NCI-H510A treated with DMSO at 0.1 percent for 48 hours (cell line): ENCODE measurements at regions not wholly inside any gene's neighbourhood (a gene's known extent, or its start where the extent isn't known, plus 50 kb on each side); places are given as distances from the start of the nearest gene placed in this dataset.
"Not testable (repeated sequence)": the region's sequence is repeated elsewhere in the genome, so short reads cannot be mapped to it uniquely, and the experiment has no call there.

Experiments
- DNase-seq: peaks from one replicate; lab custom pipeline; 2025; lab: John Stamatoyannopoulos, UW

DNA sequence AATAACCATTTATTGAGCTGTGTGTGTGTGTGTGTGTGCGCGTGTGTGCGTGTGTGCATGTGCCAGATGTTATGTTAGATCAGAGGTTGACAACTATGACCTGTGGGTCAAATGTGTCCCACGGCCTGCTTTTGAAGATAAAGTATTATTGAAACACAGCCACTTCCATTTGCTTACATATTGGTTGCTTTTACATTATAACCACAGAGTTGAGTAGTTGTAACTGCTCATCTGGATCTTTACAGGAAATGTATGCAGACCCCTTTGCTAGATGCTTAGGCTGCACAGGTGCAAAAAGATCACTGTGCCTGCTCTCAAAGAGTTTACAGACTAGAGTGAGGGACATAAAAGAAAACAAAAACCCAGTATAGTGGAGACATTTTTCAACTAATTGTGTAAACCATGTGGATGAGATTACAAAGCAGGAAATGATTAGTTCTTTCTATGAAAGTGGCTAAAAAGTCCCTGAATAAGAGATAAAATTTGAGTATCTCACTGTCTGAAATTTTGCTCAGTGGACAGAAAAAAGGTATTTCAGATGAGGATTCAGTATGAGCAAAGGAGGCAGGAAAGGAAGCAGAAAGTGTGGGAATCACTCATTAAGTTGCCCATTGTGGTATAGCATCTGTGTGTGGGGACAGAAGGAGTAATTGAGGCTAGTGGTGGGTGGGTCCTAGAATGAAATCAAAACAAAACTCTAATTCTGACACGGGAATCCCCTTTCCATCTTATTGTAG is 188.4 kb downstream of the PAH start:
- DNase-seq = no peak

DNA sequence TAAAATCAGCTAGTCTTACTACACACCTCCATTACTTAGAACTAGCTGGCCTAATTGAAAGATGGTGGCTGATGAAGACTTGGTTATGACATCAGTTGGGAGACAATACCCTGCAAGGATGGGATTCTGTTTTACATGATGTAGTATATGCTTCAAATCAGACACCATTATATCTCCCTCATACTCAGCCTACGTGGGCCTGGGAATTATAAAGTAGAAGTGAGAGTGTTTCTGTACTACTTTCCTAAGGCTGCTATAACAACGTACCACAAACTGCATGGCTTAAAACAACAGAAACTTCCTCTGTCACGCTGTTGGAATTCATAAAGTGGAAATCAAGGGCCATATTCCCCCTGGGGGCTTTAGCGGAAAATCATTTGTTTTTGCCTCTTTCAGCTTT is 190.4 kb downstream of the PAH start:
- DNase-seq = no peak

DNA sequence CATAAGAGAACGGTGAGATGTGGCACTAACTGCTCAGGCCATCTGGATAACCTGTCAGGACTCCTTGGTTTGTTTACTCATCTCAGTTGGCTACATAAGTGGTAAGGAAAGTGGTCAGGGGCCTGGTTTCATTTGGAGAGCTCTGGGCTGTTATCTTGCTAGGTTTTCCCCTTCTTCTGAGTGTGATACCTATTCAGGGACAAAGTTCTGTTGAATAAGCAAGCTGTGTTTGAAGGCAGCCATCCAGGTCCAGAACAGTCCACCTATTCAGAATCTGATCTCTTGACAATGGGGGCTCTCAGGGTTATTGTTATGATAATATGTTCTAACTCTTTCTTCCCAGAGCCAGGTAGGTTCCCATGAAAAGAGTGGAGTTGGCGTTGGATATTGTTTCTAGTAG is 194.9 kb downstream of the PAH start:
- peak; percentile 24 for DNase-seq

DNA sequence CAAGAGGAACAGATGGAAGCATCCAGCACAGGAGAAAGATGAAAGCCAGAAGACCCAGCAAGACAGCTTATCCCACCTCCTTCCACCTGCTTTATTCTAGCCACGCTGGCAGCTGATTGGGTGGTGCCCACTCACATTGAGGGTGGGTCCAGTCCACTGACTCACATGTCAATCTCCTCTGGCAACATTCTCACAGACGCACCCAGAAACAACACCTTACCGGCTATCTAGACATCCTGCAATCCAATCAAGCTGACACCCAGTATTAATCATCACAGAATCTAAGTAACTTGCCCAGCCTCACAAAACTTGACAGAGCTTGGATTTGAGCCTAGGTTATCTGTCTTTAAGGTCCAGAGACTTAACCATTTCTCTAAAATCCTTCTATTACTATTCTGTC is 208.9 kb downstream of the PAH start:
- DNase-seq = no peak

DNA sequence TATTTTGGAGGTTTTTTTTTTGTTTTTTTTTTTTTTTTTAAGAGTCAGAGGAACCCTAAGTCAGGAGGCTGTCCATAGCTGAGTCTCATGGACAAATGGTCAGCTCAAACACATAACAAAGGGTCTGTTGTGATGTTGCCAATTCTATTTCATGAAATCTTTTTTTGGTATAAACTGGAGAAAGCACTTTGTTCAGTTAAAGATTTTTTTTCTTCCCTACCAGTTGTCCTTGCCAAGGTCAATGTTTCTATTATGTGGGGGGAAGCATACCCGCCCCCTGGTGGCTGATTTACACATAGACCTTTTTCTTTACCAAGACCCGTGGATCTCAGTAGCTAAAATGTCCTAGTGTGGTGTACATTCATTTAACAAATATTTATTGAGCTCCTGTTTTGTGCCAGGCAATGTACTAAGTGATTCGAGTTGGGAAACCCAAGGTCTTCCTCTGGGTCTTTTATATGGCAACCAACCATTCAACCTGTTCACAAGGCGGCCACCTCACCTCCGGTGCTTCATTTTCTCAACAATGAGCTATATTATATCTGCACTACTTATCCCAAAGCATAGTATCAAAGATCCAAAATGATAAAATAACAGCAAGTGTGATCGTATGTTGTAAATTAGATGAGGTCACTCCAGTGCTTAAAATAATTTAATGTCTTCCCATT is 214.5 kb downstream of the PAH start:
- DNase-seq = peak; percentile 25

DNA sequence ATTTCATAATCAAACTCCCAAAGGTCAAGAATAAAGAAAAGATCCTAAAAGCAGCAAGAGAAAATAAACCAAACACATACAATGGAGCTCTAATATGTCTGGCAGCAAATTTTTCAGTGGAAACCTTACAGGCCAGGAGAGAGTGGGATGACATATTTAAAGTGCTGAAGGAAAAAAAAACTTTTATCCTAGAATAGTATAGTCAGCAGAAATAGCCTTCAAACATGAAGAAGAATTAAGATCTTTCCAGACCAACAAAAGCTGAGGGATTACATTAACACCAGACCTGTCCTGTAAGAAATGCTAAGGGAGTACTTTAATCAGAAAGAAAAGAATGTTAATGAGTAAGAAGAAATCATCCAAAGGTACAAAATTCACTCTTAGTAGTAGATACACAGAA is 215.7 kb upstream of the IGF1 start:
- no peak for DNase-seq

DNA sequence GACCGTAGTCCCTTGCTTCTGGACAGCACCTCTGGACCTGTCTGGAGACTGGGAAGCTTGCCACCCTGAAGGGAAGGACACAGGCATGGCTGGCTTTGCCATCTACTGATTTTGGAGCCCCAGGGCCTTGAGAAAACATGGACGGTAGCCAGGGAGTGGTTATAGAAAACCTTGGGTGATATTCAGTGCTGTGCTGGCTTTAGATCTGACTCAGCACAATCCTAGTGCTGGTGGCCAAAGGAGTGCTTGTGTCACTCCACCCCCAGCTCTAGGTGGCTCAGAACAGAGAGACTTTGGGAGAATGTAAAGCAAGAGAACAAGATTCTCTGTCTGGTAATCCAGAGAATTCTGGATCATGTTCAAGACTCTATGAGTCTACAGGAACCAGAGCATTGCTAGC is 214.5 kb upstream of the IGF1 start:
- DNase-seq = no peak

DNA sequence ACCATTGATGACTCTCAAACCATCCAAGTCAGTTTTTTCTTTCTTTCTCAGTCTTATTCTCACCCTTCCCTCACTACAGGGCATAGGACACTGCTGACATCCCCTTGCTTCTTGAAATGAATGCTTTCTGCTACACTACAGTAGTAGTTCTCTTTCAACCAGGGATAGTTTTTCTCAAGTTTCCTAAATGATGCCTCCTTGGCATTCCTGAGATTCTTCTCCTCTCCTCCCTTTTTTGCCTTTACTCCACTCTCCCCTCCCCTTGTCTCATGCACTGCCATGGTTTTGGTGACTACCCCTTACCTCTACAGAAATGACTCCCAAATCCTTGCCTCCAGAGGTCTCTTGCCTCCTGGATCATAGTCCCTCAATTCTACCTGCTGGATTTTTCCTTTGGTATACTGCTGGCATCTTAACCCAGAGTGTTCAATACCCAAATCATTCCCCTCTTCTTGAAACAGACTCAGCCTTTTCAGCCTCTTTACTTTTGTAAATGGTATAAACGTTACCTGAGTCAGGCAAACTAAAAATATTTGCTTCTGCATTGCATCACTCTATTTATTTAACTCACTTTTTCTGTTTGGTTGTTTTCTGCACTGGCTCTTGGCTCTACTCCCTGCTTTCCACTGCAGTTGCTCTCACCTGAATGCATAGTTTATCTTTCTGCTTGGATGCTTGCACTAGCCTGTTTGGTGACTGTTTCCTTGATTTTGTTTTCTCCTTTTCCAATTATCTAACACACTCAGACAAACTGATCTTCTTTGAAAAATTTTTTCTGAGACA is 211.6 kb upstream of the IGF1 start:
- DNase-seq = no peak

DNA sequence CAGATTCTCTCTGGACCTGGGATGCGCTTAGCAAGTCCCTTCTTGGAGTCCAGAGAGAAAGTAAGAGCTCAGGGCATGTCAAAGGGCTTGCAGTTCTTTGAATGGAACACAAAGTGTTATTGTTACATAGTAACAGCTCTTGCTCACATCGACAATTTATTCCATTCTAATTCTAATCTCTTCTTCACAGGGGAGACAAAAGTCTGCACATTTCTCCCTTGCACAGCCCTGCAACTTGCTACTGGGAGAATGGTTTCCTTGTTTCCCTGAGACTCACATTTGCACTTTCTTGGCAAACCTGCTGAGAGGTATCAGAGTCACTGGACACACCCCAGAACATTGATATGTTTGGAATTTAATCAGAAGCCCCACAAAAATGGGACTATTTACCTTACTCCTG is 209.9 kb upstream of the IGF1 start:
- no peak for DNase-seq

DNA sequence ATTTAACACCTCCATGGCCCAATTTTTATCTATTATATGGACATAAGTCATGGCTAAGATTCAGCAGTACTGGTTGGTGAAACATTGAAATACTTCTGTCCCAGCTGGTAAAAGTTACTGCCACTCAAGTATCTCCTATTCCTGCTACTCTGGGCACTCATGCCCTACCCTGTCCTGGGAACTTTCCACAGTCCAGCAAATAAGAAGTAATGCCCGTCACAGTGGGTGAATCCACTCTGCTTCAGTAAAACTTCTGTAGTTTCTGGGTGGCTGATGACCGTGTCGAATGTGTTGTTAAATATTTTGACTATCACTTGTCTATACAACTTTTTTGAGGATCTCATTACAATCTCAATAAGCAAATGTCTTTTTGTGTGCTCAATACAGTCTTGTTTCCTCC is 209.3 kb upstream of the IGF1 start:
- DNase-seq = no peak

DNA sequence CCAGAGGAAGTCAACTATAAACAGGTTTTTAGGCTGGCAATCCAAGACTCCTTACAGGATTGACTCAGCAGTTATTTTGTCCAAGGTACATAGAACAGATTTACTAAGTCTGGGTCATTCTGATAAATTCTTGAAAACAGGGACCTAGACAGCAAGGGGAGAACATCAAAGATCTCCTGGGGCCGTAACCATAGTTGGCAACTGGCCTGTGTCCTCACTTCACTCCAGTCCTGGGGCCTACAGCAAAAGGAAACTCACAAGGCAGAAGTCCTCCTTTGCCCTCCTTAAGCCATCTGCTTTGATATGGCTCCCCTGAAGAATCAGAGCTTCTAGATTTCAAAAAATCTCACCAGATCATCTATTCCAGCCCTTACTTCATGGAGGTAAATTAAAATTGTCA is 207.2 kb upstream of the IGF1 start:
- DNase-seq = no peak

DNA sequence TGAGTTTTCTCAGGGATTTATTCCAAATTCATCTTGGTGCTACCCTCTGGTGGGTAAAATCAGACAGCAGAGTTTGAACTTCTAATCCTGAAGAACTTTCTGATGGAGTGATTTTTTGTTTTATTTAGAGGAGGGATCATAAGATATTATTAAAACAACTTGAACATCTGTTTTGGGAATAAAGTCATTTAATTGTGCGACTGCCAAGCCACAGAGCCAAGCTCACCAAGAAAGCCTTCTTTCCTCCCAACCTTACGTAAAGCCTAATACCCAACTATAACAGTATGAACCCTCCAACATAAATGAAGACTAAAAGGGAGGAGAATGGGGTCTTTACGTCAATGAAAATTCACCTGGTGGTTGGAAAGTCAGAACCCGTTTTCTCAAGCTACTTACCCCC is 205.5 kb upstream of the IGF1 start:
- DNase-seq = no peak

DNA sequence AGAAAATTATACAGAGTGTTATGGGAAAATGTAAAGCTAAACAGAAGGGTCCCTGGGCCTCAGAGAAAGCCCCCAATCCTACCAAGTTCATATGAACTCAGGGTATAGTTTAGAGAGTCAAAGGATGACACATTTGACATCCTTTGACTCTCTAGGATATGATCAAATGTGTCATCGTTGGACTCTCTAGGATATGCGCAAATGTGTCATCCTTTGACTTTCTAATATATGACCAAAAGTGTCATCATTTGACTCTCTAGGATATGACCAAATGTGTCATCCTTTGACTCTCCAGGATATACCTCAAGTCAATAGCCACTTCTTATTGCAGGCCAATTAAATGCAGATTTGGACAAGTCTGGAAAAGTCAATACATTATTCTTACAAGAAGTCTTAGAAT is 204.8 kb upstream of the IGF1 start:
- DNase-seq = no peak

DNA sequence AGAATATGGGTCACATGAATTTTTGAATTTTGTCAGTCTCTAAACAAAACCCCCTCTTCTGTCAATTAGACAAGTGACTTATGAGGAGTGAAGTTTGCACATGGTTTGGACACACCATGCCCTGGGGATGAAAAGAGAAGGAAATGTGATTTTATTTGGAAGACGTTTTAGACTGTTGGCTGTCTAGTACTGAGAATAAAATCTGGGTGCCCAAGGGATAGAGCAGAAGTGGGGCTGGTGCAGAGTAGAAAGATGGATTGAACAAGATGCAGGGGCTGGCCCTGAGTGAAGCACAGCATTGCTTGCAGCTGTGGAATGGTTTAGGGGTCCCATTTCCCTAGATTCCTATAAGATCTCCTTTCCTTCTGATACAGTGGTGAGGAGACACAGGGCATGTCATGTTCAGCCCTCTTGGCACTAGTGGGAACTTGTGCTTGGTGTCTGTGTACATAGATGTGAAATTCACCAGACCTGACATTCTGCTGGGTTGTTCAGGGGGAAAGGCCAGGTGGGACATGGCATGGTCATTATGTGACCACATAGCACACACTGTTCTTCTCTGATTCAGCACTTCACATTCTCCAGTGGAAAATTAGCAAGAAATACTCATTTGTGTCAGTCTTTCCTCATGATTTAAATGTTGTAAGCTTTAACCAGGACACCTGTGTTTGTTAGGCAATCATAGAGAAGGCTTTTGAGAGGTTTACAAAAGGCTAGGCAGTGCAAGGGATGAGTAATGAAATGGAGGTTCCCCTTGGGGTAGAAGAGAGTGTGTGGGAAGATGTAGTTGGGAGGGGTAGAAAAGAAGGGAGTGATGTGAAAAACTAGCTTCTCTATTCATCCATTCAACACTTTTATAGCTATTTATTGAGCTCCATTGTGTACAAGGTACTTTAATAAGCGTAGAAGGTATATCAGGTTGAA is 202.3 kb upstream of the IGF1 start:
- DNase-seq = no peak

DNA sequence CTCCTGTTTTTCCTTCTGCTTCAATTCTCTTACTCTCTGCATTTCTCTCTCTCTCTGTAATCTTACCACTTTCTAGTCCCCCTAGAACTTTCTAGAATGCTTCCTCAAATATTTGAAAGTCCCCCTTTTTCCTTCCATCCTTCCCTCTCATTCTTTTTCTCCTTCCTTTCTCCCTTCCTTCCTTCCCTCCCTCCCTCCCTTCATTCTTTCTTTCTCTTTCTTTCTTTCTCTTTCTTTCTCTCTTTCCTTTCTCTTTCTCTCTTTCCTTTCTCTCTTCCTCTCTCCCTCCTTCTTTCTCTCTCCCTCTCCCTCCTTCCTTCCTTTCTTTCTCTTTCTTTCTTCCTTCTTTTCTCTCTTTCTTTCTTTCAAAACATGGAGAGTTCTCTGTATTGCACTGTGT is 201.4 kb upstream of the IGF1 start:
- DNase-seq = no peak

DNA sequence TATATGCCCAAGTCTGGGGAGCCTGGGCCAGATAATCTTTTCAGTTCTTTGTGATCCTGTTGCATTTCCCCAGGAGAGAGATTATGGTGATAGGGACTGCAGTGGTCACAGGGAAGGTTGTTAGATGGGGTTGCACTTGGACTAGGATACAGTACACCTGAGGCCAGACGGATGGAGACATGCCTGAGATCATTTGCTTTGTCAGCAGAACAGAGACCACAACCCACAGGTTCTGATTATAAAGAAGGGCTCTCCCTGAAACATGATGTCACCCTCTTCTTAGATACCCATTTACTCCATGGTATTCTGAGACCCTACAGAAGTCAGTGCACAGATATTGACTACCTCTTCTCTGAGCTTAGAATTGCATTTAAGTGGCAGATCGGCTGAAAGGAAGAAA is 200.9 kb upstream of the IGF1 start:
- no peak for DNase-seq

DNA sequence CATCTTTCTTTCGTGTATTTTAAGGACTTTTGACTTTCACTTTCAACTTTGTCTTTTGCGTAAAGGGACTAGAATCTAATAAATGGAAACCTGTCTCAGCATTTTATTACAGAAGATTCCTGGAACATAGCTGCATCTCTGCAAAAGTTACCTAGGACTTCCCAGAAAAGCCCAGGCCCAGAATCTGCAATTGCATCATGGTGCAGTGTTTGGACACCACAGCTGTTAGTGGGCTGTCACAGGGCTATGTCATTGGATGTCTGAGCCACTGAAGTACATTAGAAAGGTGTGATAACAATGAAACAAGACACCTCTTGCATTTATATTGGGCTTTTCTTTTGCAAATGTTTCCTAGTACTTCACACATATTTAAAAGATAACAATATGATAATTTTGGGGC is 199.9 kb upstream of the IGF1 start:
- no peak for DNase-seq

DNA sequence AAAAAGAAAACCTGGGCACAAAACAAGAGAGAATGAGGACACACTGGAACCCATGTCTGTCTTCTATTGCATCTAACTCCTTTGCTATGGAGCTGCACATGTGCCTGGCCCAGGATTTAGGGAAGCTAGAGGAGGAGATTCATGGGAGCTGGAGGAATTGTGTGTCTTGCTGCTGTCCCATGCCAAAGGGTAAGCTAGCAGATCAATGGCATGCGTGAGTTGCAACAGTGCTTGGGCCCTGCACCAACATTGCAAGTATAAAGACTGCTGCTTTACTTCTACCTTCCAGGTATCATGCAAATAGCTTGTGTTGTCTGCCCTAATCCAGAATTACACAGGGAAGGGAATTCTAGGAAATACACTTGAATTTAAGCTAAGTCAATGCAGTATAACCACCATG is 196.4 kb upstream of the IGF1 start:
- no peak for DNase-seq

DNA sequence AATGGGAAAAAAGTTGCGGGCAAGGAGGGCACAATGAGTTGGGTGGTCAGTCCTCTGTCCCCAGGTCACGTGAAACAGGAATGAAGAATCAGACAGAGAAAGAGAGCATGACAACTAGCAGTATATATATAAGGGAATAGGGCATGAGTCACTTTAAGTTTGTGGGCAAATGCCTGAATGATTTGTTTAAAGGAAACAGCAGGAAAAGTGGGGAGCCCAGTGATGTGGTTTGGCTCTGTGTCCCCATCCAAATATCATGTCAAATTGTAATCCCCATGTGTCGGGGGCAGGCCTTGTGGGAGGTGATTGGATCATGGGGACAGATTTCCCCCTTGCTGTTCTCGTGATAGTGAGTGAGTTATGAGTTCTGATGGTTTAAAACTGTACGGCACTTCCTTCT is 195.3 kb upstream of the IGF1 start:
- no peak for DNase-seq

DNA sequence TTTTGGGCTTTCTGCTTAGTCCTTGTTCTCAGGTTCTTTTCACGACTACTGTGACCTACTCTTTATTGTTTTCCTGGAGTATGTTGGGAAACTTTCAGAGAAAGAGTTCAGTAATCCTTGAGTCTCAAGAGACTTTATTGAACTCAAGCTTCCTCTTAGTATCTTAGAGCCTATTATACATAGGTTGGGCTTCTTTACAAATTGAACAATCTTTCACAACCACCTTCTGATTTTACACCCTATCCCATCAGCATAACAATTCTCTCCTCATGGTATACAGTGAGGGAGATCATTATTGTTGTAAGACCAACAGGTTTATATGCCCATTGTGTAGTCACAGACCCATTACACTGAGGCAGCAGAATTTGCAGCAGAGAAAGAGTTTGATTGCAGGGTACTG is 193.2 kb upstream of the IGF1 start:
- DNase-seq = no peak

DNA sequence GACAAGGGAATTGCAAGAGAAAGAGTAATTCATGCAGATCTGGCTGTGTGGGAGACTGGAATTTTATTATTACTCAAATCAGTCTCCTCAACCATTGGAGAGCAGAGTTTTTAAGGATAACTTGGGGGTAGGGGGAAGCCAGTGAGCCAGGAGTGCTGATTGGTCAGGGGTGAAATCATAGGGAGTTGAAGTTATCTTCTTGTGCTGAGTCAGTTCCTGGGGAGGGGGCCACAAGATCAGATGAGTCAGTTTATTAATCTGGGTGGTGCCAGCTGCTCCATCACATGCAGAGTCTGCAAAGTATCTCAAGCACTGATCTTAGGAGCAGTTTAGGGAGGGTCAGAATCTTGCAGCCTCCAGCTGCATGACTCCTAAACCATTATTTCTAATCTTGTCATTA is 191.8 kb upstream of the IGF1 start:
- DNase-seq = not testable (repeated sequence)

DNA sequence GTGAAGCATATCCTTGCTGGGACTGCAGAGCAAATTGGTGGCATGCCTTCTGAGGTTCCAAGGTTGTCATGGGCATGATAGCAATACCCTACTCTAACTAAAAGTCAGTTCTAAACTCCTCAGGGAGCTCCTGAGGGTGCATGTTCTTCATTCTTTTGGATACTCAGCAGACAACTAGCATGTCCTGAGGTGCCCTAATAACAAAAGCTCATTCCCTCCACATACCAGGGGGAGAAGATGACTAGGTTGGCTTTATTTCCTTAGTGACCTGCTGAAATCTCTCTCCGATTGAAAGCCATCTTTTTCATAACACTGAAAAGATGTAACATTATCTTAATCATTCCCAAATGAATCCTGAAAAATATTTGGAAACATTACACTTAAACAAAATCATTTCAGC is 188.7 kb upstream of the IGF1 start:
- DNase-seq = no peak
